SK-MEL-5 (cell line): ENCODE measurements at regions not wholly inside any gene's neighbourhood (a gene's known extent, or its start where the extent isn't known, plus 50 kb on each side); places are given as distances from the start of the nearest gene placed in this dataset.

Source experiments
- DNase-seq: peaks from one replicate; pipeline ENCODE4 v3.0.0-alpha.2; 2016; ENCODE audit warnings: low read depth, low spot score
- in situ Hi-C: cut with HindIII; loops from 2 replicates; pipeline ENCODE4 v1.10.0; 2016; ENCODE audit warnings: low sequenced_read_pairs, high pct_unique_total_duplicates, low pct_unique_long_range_greater_than_20kb

- in situ Hi-C loops: no loop called here
- DNase-seq: no peak
Measured at GRCh38 chr3:13171704-13172643, 98.7 kb upstream of the IQSEC1 start.

- DNase-seq: no peak
- in situ Hi-C loops: no loop called here
Measured at GRCh38 chr3:13170317-13170716, 97.1 kb upstream of the IQSEC1 start.

GRCh38 chr3:13168391-13168790 lies 95.2 kb upstream of the IQSEC1 start:
- in situ Hi-C loops: no loop called here
- no peak for DNase-seq

GRCh38 chr3:13167829-13168228 lies 94.6 kb upstream of the IQSEC1 start:
- in situ Hi-C loops: no loop called here
- DNase-seq: no peak

- in situ Hi-C loops: no loop called here
- DNase-seq: no peak
Measured at GRCh38 chr3:13167064-13167743, 94.0 kb upstream of the IQSEC1 start.

- DNase-seq: no peak
- in situ Hi-C loops: no loop called here
Measured at GRCh38 chr3:13166243-13167063, 93.2 kb upstream of the IQSEC1 start.

- no peak for DNase-seq
Measured at GRCh38 chr3:13165576-13165975, 92.3 kb upstream of the IQSEC1 start.

GRCh38 chr3:13164893-13165492 lies 91.8 kb upstream of the IQSEC1 start:
- in situ Hi-C loops: no loop called here
- no peak for DNase-seq

More at GRCh38 chr3:13165576-13165975, 92.3 kb upstream of the IQSEC1 start:
- in situ Hi-C loops: no loop called here

- DNase-seq: no peak
- in situ Hi-C loops: no loop called here
Measured at GRCh38 chr3:13163848-13164382, 90.7 kb upstream of the IQSEC1 start.

GRCh38 chr3:13162549-13163320 lies 89.5 kb upstream of the IQSEC1 start:
- DNase-seq: no peak
- in situ Hi-C loops: no loop called here

GRCh38 chr3:13161771-13162535 lies 88.7 kb upstream of the IQSEC1 start:
- DNase-seq: no peak
- in situ Hi-C loops: no loop called here

- DNase-seq: no peak
- in situ Hi-C loops: no loop called here
Measured at GRCh38 chr3:13161021-13161759, 88.0 kb upstream of the IQSEC1 start.

- in situ Hi-C loops: no loop called here
Measured at GRCh38 chr3:13160619-13161018, 87.4 kb upstream of the IQSEC1 start.

GRCh38 chr3:13159890-13160289 lies 86.7 kb upstream of the IQSEC1 start:
- DNase-seq: peak; percentile 10
- in situ Hi-C loops: no loop called here

More at GRCh38 chr3:13160619-13161018, 87.4 kb upstream of the IQSEC1 start:
- no peak for DNase-seq

- in situ Hi-C loops: no loop called here
- no peak for DNase-seq
Measured at GRCh38 chr3:13158871-13159270, 85.6 kb upstream of the IQSEC1 start.
